ENCODE measurements at regions not wholly inside any gene's neighbourhood (a gene's known extent, or its start where the extent isn't known, plus 50 kb on each side); places are given as distances from the start of the nearest gene placed in this dataset.

GRCh38 chr3:35921718-35922117 lies 282.4 kb downstream of the ARPP21 start:
- TF ChIP-seq CTCF (IDR thresholded peaks at IDR 0.05) (no peak), POLR2A (IDR thresholded peaks at IDR 0.05) (no peak), EP300 (IDR thresholded peaks at IDR 0.05) (no peak)
